Activated CD8-positive, alpha-beta memory T cell treated with anti-CD3 and anti-CD28 coated beads, Interleukin-2, amount 10 ng/mL, durations not matched to agents 7 days and 5 days (primary cell): ENCODE measurements at regions not wholly inside any gene's neighbourhood (a gene's known extent, or its start where the extent isn't known, plus 50 kb on each side); places are given as distances from the start of the nearest gene placed in this dataset.
"Not testable (repeated sequence)": the region's sequence is repeated elsewhere in the genome, so short reads cannot be mapped to it uniquely, and the experiment has no call there.

Source experiments
- ATAC-seq: fragments of 150-1000 bp; cut with Tn5 transposase; one replicate; pipeline ENCODE4 v1.10.0; 2021; ENCODE audit warnings: moderate library complexity
- CTCF ChIA-PET: fragments of 350-600 bp; sonication (Branson Sonifier 250); formaldehyde crosslinking; loops from one replicate; lab custom pipeline; 2021; ENCODE audit warnings: antibody characterized with exemption; lab: Charles Lee
- DNase-seq: peaks from one replicate; pipeline ENCODE4 v3.0.0-alpha.2; 2020
- H3K27ac Mint-ChIP-seq: one replicate; pipeline ENCODE4 v1.8.0; 2021; ENCODE audit warnings: mild to moderate bottlenecking, mixed read lengths
- H3K27me3 Mint-ChIP-seq: one replicate; pipeline ENCODE4 v1.8.0; 2021; ENCODE audit warnings: mixed read lengths
- H3K36me3 Mint-ChIP-seq: one replicate; pipeline ENCODE4 v1.8.0; 2021; ENCODE audit warnings: mild to moderate bottlenecking, mixed read lengths
- H3K4me1 Mint-ChIP-seq: one replicate; pipeline ENCODE4 v1.8.0; 2021; ENCODE audit warnings: mixed read lengths
- H3K4me3 Mint-ChIP-seq: one replicate; pipeline ENCODE4 v1.8.0; 2021; ENCODE audit warnings: mild to moderate bottlenecking, moderate library complexity, mixed read lengths
- H3K9me3 Mint-ChIP-seq: one replicate; pipeline ENCODE4 v1.8.0; 2022; ENCODE audit warnings: low read depth, mixed read lengths

- Mint-ChIP-seq H3K4me1 (peaks cover 4% of the 10 kb centered on the region), H3K27me3 (no peaks in the 10 kb centered on the region), H3K36me3 (peaks cover 17% of the 10 kb centered on the region), H3K9me3 (peaks cover 3% of the 10 kb centered on the region), H3K27ac (no peak overlapping the region), H3K4me3 (no peak overlapping the region)
- DNase-seq (no peak), ATAC-seq (no peak)
- CTCF ChIA-PET = no interaction called here
Observed at GRCh38 chr1:185541871-185542301, 192.3 kb upstream of the HMCN1 start.

- Mint-ChIP-seq H3K9me3 (peaks cover 3% of the 10 kb centered on the region), H3K27me3 (no peaks in the 10 kb centered on the region), H3K27ac (no peak overlapping the region), H3K4me3 (no peak overlapping the region), H3K4me1 (peaks cover 4% of the 10 kb centered on the region), H3K36me3 (peaks cover 11% of the 10 kb centered on the region)
- CTCF ChIA-PET = no interaction called here
- no peak for ATAC-seq
- no peak for DNase-seq
Observed at GRCh38 chr1:185540295-185540694, 193.9 kb upstream of the HMCN1 start.

GRCh38 chr1:185539277-185539943, 194.8 kb upstream of the HMCN1 start:
- DNase-seq (no peak), ATAC-seq (no peak)
- Mint-ChIP-seq H3K27ac (no peak overlapping the region), H3K4me3 (no peak overlapping the region), H3K36me3 (peaks cover 11% of the 10 kb centered on the region), H3K27me3 (no peaks in the 10 kb centered on the region), H3K9me3 (peaks cover 3% of the 10 kb centered on the region), H3K4me1 (peaks cover 4% of the 10 kb centered on the region)
- CTCF ChIA-PET = no interaction called here

GRCh38 chr1:185538309-185538898, 195.8 kb upstream of the HMCN1 start:
- H3K27ac Mint-ChIP-seq, H3K4me1 Mint-ChIP-seq, DNase-seq, CTCF ChIA-PET, H3K27me3 Mint-ChIP-seq, H3K9me3 Mint-ChIP-seq, ATAC-seq, H3K4me3 Mint-ChIP-seq: not testable (repeated sequence)
- peaks cover 11% of the 10 kb centered on the region for H3K36me3 Mint-ChIP-seq

- CTCF ChIA-PET = interaction anchor here (0.7 kb wide), 1 partner anchor 8 kb away, joined by 4 read pairs; no protein-coding TSS in a partner anchor
- DNase-seq = no peak
- Mint-ChIP-seq H3K27ac (no peak overlapping the region), H3K9me3 (peaks cover 3% of the 10 kb centered on the region), H3K4me3 (no peak overlapping the region), H3K36me3 (peaks cover 13% of the 10 kb centered on the region), H3K27me3 (no peaks in the 10 kb centered on the region), H3K4me1 (peaks cover 4% of the 10 kb centered on the region)
- ATAC-seq = no peak
Observed at GRCh38 chr1:185537596-185537995, 196.6 kb upstream of the HMCN1 start.

GRCh38 chr1:185536165-185536920, 197.8 kb upstream of the HMCN1 start:
- CTCF ChIA-PET = interaction anchor here (1.8 kb wide), 1 partner anchor 8 kb away, joined by 3 read pairs; no protein-coding TSS in a partner anchor
- ATAC-seq (no peak), DNase-seq (no peak)
- peaks cover 13% of the 10 kb centered on the region for H3K36me3 Mint-ChIP-seq
- peaks cover 3% of the 10 kb centered on the region for H3K9me3 Mint-ChIP-seq
- H3K4me3 Mint-ChIP-seq = no peak overlapping the region
- peaks cover 4% of the 10 kb centered on the region for H3K4me1 Mint-ChIP-seq
- H3K27ac Mint-ChIP-seq = no peak overlapping the region
- no peaks in the 10 kb centered on the region for H3K27me3 Mint-ChIP-seq

- CTCF ChIA-PET = interaction anchor here (1.8 kb wide), 1 partner anchor 9 kb away, joined by 3 read pairs; no protein-coding TSS in a partner anchor
- no peaks in the 10 kb centered on the region for H3K27me3 Mint-ChIP-seq
- ATAC-seq = no peak
- no peak for DNase-seq
- peaks cover 10% of the 10 kb centered on the region for H3K36me3 Mint-ChIP-seq
- H3K4me1 Mint-ChIP-seq = peaks cover 4% of the 10 kb centered on the region
- H3K4me3 Mint-ChIP-seq = no peak overlapping the region
- peaks cover 3% of the 10 kb centered on the region for H3K9me3 Mint-ChIP-seq
- no peak overlapping the region for H3K27ac Mint-ChIP-seq
Observed at GRCh38 chr1:185535621-185536020, 198.6 kb upstream of the HMCN1 start.

- peaks cover 3% of the 10 kb centered on the region for H3K9me3 Mint-ChIP-seq
- CTCF ChIA-PET = interaction anchor here (1.8 kb wide), 1 partner anchor 10 kb away, joined by 3 read pairs; no protein-coding TSS in a partner anchor
- H3K4me1 Mint-ChIP-seq = peaks cover 4% of the 10 kb centered on the region
- ATAC-seq = no peak
- H3K27me3 Mint-ChIP-seq = no peaks in the 10 kb centered on the region
- H3K36me3 Mint-ChIP-seq = peaks cover 10% of the 10 kb centered on the region
- no peak overlapping the region for H3K27ac Mint-ChIP-seq
- DNase-seq = no peak
- H3K4me3 Mint-ChIP-seq = no peak overlapping the region
Observed at GRCh38 chr1:185534801-185535200, 199.4 kb upstream of the HMCN1 start.

GRCh38 chr1:185533596-185533995, 200.6 kb upstream of the HMCN1 start:
- no peak overlapping the region for H3K4me3 Mint-ChIP-seq
- ATAC-seq (no peak), DNase-seq (no peak)

GRCh38 chr1:185532856-185533255, 201.3 kb upstream of the HMCN1 start:
- no peak overlapping the region for H3K4me3 Mint-ChIP-seq
- H3K27ac Mint-ChIP-seq = no peak overlapping the region
- no peaks in the 10 kb centered on the region for H3K4me1 Mint-ChIP-seq
- H3K27me3 Mint-ChIP-seq = no peaks in the 10 kb centered on the region
- DNase-seq (no peak), ATAC-seq (no peak)
- CTCF ChIA-PET = no interaction called here
- peaks cover 6% of the 10 kb centered on the region for H3K36me3 Mint-ChIP-seq
- H3K9me3 Mint-ChIP-seq = no peaks in the 10 kb centered on the region

More at GRCh38 chr1:185533596-185533995, 200.6 kb upstream of the HMCN1 start:
- Mint-ChIP-seq H3K27me3 (no peaks in the 10 kb centered on the region), H3K4me1 (no peaks in the 10 kb centered on the region), H3K27ac (no peak overlapping the region), H3K9me3 (no peaks in the 10 kb centered on the region), H3K36me3 (peaks cover 8% of the 10 kb centered on the region)
- CTCF ChIA-PET = no interaction called here

GRCh38 chr1:185531838-185532237, 202.4 kb upstream of the HMCN1 start:
- Mint-ChIP-seq H3K9me3 (no peaks in the 10 kb centered on the region), H3K27me3 (no peaks in the 10 kb centered on the region), H3K4me3 (no peak overlapping the region), H3K27ac (no peak overlapping the region), H3K4me1 (no peaks in the 10 kb centered on the region), H3K36me3 (peaks cover 2% of the 10 kb centered on the region)
- ATAC-seq (no peak), DNase-seq (no peak)
- CTCF ChIA-PET = no interaction called here

GRCh38 chr1:185530215-185530614, 204.0 kb upstream of the HMCN1 start:
- peaks cover 3% of the 10 kb centered on the region for H3K9me3 Mint-ChIP-seq
- ATAC-seq (no peak), DNase-seq (no peak)
- H3K27ac Mint-ChIP-seq = no peak overlapping the region
- peaks cover 4% of the 10 kb centered on the region for H3K36me3 Mint-ChIP-seq
- CTCF ChIA-PET = interaction anchor here (1.6 kb wide), 1 partner anchor 13 kb away, joined by 3 read pairs; no protein-coding TSS in a partner anchor
- no peak overlapping the region for H3K4me3 Mint-ChIP-seq
- H3K27me3 Mint-ChIP-seq = no peaks in the 10 kb centered on the region
- H3K4me1 Mint-ChIP-seq = no peaks in the 10 kb centered on the region

GRCh38 chr1:185529673-185530072, 204.5 kb upstream of the HMCN1 start:
- ATAC-seq = no peak
- no peaks in the 10 kb centered on the region for H3K4me1 Mint-ChIP-seq
- H3K27ac Mint-ChIP-seq = no peak overlapping the region
- peaks cover 6% of the 10 kb centered on the region for H3K36me3 Mint-ChIP-seq
- H3K9me3 Mint-ChIP-seq = peaks cover 5% of the 10 kb centered on the region
- CTCF ChIA-PET = interaction anchor here (1.6 kb wide), 1 partner anchor 13 kb away, joined by 3 read pairs; no protein-coding TSS in a partner anchor
- no peak overlapping the region for H3K4me3 Mint-ChIP-seq
- DNase-seq = no peak
- H3K27me3 Mint-ChIP-seq = no peaks in the 10 kb centered on the region
